ENCODE measurements at regions not wholly inside any gene's neighbourhood (a gene's known extent, or its start where the extent isn't known, plus 50 kb on each side); places are given as distances from the start of the nearest gene placed in this dataset.
"Not testable (repeated sequence)": the region's sequence is repeated elsewhere in the genome, so short reads cannot be mapped to it uniquely, and the experiment has no call there.

GRCh38 chr2:195092341-195092740 is 564.7 kb upstream of the SLC39A10 start:
- H2AFZ ChIP-seq (ENCODE audit: low read depth, low read length), result no peak overlapping the region
- H3K9me3 Mint-ChIP-seq (ENCODE audit: unreplicated experiment), result no peaks in the 10 kb centered on the region
- no peaks in the 10 kb centered on the region for H3K36me3 ChIP-seq (ENCODE audit: insufficient read depth, low read length)
- TF ChIP-seq, protein P1, sequence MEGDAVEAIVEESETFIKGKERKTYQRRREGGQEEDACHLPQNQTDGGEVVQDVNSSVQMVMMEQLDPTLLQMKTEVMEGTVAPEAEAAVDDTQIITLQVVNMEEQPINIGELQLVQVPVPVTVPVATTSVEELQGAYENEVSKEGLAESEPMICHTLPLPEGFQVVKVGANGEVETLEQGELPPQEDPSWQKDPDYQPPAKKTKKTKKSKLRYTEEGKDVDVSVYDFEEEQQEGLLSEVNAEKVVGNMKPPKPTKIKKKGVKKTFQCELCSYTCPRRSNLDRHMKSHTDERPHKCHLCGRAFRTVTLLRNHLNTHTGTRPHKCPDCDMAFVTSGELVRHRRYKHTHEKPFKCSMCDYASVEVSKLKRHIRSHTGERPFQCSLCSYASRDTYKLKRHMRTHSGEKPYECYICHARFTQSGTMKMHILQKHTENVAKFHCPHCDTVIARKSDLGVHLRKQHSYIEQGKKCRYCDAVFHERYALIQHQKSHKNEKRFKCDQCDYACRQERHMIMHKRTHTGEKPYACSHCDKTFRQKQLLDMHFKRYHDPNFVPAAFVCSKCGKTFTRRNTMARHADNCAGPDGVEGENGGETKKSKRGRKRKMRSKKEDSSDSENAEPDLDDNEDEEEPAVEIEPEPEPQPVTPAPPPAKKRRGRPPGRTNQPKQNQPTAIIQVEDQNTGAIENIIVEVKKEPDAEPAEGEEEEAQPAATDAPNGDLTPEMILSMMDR (IDR thresholded peaks at IDR 0.05; ENCODE audit: insufficient read depth, low read depth, low read length), result no peak
- no peak for TF ChIP-seq EZH2 (IDR thresholded peaks at IDR 0.05; ENCODE audit: insufficient read depth, low read length)
- no peaks in the 10 kb centered on the region for H3K79me2 ChIP-seq (ENCODE audit: insufficient read depth, low read length)
- no peak overlapping the region for H3K4me3 ChIP-seq (ENCODE audit: insufficient read depth, low read depth, low read length)
- H3K4me1 Mint-ChIP-seq (ENCODE audit: low read depth, unreplicated experiment), result no peaks in the 10 kb centered on the region
- H3K4me1 ChIP-seq (ENCODE audit: insufficient read depth, low read length), result no peaks in the 10 kb centered on the region
- no peaks in the 10 kb centered on the region for H4K20me1 ChIP-seq (ENCODE audit: insufficient read depth, low read length)
- H3K27ac ChIP-seq (ENCODE audit: low read depth, low read length), result no peak overlapping the region
- H3K27me3 ChIP-seq (ENCODE audit: insufficient read depth, low read length), result no peaks in the 10 kb centered on the region
- no peak overlapping the region for H3K9ac ChIP-seq (ENCODE audit: low read length)
- DNase-seq (ENCODE audit: low read depth) (no peak), FAIRE-seq (no peak)
- no peaks in the 10 kb centered on the region for H3K9me3 ChIP-seq (ENCODE audit: insufficient read depth, low read depth, low read length)
- no peak overlapping the region for H3K4me3 Mint-ChIP-seq (ENCODE audit: unreplicated experiment)
- H3K27ac Mint-ChIP-seq (ENCODE audit: unreplicated experiment), result no peak overlapping the region
- H3K4me2 ChIP-seq (ENCODE audit: low read length), result no peak overlapping the region
- no peaks in the 10 kb centered on the region for H3K27me3 Mint-ChIP-seq (ENCODE audit: low read depth, unreplicated experiment)
- H3K36me3 Mint-ChIP-seq (ENCODE audit: low read depth, unreplicated experiment), result no peaks in the 10 kb centered on the region

DNA sequence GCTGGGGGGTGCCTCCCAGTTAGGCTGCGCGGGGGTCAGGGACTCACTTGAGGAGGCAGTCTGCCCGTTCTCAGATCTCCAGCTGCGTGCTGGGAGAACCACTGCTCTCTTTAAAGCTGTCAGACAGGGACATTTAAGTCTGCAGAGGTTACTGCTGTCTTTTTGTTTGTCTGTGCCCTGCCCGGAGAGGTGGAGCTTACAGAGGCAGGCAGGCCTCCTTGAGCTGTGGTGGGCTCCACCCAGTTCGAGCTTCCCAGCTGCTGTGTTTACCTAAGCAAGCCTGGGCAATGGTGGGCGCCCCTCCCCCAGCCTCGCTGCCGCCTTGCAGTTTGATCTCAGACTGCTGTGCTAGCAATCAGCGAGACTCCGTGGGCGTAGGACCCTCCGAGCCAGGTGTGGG is 584.2 kb upstream of the SLC39A10 start:
- H3K4me3 Mint-ChIP-seq (ENCODE audit: unreplicated experiment); H2AFZ ChIP-seq (ENCODE audit: low read depth, low read length); H3K36me3 ChIP-seq (ENCODE audit: insufficient read depth, low read length); H3K4me3 ChIP-seq (ENCODE audit: insufficient read depth, low read depth, low read length); H3K27me3 Mint-ChIP-seq (ENCODE audit: low read depth, unreplicated experiment); H3K27ac ChIP-seq (ENCODE audit: low read depth, low read length); H4K20me1 ChIP-seq (ENCODE audit: insufficient read depth, low read length); H3K9ac ChIP-seq (ENCODE audit: low read length); H3K9me3 ChIP-seq (ENCODE audit: insufficient read depth, low read depth, low read length); H3K9me3 Mint-ChIP-seq (ENCODE audit: unreplicated experiment); FAIRE-seq; H3K79me2 ChIP-seq (ENCODE audit: insufficient read depth, low read length); DNase-seq (ENCODE audit: low read depth); H3K36me3 Mint-ChIP-seq (ENCODE audit: low read depth, unreplicated experiment); H3K4me2 ChIP-seq (ENCODE audit: low read length); H3K27ac Mint-ChIP-seq (ENCODE audit: unreplicated experiment); H3K27me3 ChIP-seq (ENCODE audit: insufficient read depth, low read length); H3K4me1 Mint-ChIP-seq (ENCODE audit: low read depth, unreplicated experiment); H3K4me1 ChIP-seq (ENCODE audit: insufficient read depth, low read length): not testable (repeated sequence)

- no peak for TF ChIP-seq EZH2 (IDR thresholded peaks at IDR 0.05; ENCODE audit: insufficient read depth, low read length)
- no peaks in the 10 kb centered on the region for H3K27me3 ChIP-seq (ENCODE audit: insufficient read depth, low read length)
- FAIRE-seq, result no peak
- Mint-ChIP-seq H3K36me3 (ENCODE audit: low read depth, unreplicated experiment) (no peaks in the 10 kb centered on the region), H3K4me3 (ENCODE audit: unreplicated experiment) (no peak overlapping the region), H3K4me1 (ENCODE audit: low read depth, unreplicated experiment) (no peaks in the 10 kb centered on the region), H3K27ac (ENCODE audit: unreplicated experiment) (no peak overlapping the region), H3K27me3 (ENCODE audit: low read depth, unreplicated experiment) (no peaks in the 10 kb centered on the region), H3K9me3 (ENCODE audit: unreplicated experiment) (no peaks in the 10 kb centered on the region)
- H4K20me1 ChIP-seq (ENCODE audit: insufficient read depth, low read length), result no peaks in the 10 kb centered on the region
- no peak overlapping the region for H3K27ac ChIP-seq (ENCODE audit: low read depth, low read length)
- H3K4me3 ChIP-seq (ENCODE audit: insufficient read depth, low read depth, low read length), result no peak overlapping the region
- no peaks in the 10 kb centered on the region for H3K9me3 ChIP-seq (ENCODE audit: insufficient read depth, low read depth, low read length)
- no peak for DNase-seq (ENCODE audit: low read depth)
- H3K79me2 ChIP-seq (ENCODE audit: insufficient read depth, low read length), result no peaks in the 10 kb centered on the region
- no peak overlapping the region for H3K4me2 ChIP-seq (ENCODE audit: low read length)
- no peak overlapping the region for H2AFZ ChIP-seq (ENCODE audit: low read depth, low read length)
- no peaks in the 10 kb centered on the region for H3K4me1 ChIP-seq (ENCODE audit: insufficient read depth, low read length)
- H3K9ac ChIP-seq (ENCODE audit: low read length), result no peak overlapping the region
- no peaks in the 10 kb centered on the region for H3K36me3 ChIP-seq (ENCODE audit: insufficient read depth, low read length)
Observed at GRCh38 chr2:195057001-195057400, 600.0 kb upstream of the SLC39A10 start.

DNA sequence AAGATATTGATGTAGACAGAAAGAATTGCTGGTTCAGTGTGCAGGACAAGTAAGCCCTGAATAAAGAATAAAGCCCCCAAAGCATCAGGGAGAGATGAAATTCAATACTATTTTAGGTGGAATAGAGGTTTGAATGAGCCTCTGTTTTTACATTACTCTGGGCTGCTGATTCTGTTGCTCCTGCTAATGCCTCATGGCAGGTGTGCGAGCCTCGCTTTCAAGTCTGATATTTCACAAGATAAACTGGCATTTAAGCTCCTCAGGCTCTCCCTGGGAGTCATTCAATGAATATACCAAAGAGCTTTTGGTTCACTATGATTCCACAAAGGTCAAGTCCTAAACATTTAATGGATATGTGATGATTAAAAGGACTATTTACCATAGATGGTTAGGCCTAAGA is 601.0 kb upstream of the SLC39A10 start:
- Histone ChIP-seq H3K4me2 (ENCODE audit: low read length) (no peak overlapping the region), H3K9ac (ENCODE audit: low read length) (no peak overlapping the region), H3K9me3 (ENCODE audit: insufficient read depth, low read depth, low read length) (no peaks in the 10 kb centered on the region), H3K79me2 (ENCODE audit: insufficient read depth, low read length) (no peaks in the 10 kb centered on the region), H3K27me3 (ENCODE audit: insufficient read depth, low read length) (no peaks in the 10 kb centered on the region), H3K4me3 (ENCODE audit: insufficient read depth, low read depth, low read length) (no peak overlapping the region), H3K4me1 (ENCODE audit: insufficient read depth, low read length) (no peaks in the 10 kb centered on the region), H4K20me1 (ENCODE audit: insufficient read depth, low read length) (no peaks in the 10 kb centered on the region), H3K36me3 (ENCODE audit: insufficient read depth, low read length) (no peaks in the 10 kb centered on the region), H3K27ac (ENCODE audit: low read depth, low read length) (no peak overlapping the region), H2AFZ (ENCODE audit: low read depth, low read length) (no peak overlapping the region)
- FAIRE-seq, result no peak
- Mint-ChIP-seq H3K4me1 (ENCODE audit: low read depth, unreplicated experiment) (no peaks in the 10 kb centered on the region), H3K9me3 (ENCODE audit: unreplicated experiment) (no peaks in the 10 kb centered on the region), H3K4me3 (ENCODE audit: unreplicated experiment) (no peak overlapping the region), H3K36me3 (ENCODE audit: low read depth, unreplicated experiment) (no peaks in the 10 kb centered on the region), H3K27ac (ENCODE audit: unreplicated experiment) (no peak overlapping the region), H3K27me3 (ENCODE audit: low read depth, unreplicated experiment) (no peaks in the 10 kb centered on the region)
- TF ChIP-seq, protein P1 (IDR thresholded peaks at IDR 0.05; ENCODE audit: insufficient read depth, low read depth, low read length), result no peak
- no peak for TF ChIP-seq EZH2 (IDR thresholded peaks at IDR 0.05; ENCODE audit: insufficient read depth, low read length)
- DNase-seq (ENCODE audit: low read depth), result no peak
